Smooth muscle cell (in vitro differentiated cells): ENCODE measurements at regions not wholly inside any gene's neighbourhood (a gene's known extent, or its start where the extent isn't known, plus 50 kb on each side); places are given as distances from the start of the nearest gene placed in this dataset.

Source experiments
- DNase-seq: peaks from one replicate; lab custom pipeline; 2025; ENCODE audit not compliant: unreplicated experiment; lab: John Stamatoyannopoulos, UW
- H2AFZ ChIP-seq: fragments of 200-600 bp; sonication (generic); 2 replicates; pipeline ENCODE4 v1.6.0; 2016; ENCODE audit warnings: antibody characterized with exemption, low read depth, mild to moderate bottlenecking
- H3F3A ChIP-seq: fragments of 200-600 bp; sonication (generic); 2 replicates; pipeline ENCODE4 v1.6.0; 2017; ENCODE audit warnings: antibody characterized with exemption, low read depth
- H3K27ac ChIP-seq: fragments of 200-600 bp; sonication (generic); 2 replicates; pipeline ENCODE4 v1.5.1; 2016; ENCODE audit warnings: low read depth, mild to moderate bottlenecking
- H3K27me3 ChIP-seq: fragments of 200-600 bp; sonication (generic); 2 replicates; pipeline ENCODE4 v1.6.1; 2016; ENCODE audit warnings: low read depth, mild to moderate bottlenecking
- H3K36me3 ChIP-seq: fragments of 200-600 bp; sonication (generic); 2 replicates; pipeline ENCODE4 v1.5.1; 2016; ENCODE audit warnings: low read depth
- H3K4me1 ChIP-seq: fragments of 200-600 bp; sonication (generic); 2 replicates; pipeline ENCODE4 v1.5.1; 2016; ENCODE audit warnings: low read depth
- H3K4me2 ChIP-seq: fragments of 200-600 bp; sonication (generic); 2 replicates; pipeline ENCODE4 v1.6.0; 2016; ENCODE audit warnings: mild to moderate bottlenecking
- H3K4me3 ChIP-seq: fragments of 200-600 bp; sonication (generic); 2 replicates; pipeline ENCODE4 v1.5.1; 2016; ENCODE audit warnings: mild to moderate bottlenecking
- H3K79me2 ChIP-seq: fragments of 200-600 bp; sonication (generic); 2 replicates; pipeline ENCODE4 v1.6.0; 2016; ENCODE audit warnings: low read depth, mild to moderate bottlenecking
- H3K9ac ChIP-seq: fragments of 200-600 bp; sonication (generic); 2 replicates; pipeline ENCODE4 v1.6.0; 2016; ENCODE audit warnings: low read depth
- H3K9me3 ChIP-seq: fragments of 200-600 bp; sonication (generic); replicated peaks from 2 replicates; pipeline ENCODE4 v1.5.1; 2016; ENCODE audit warnings: low read depth
- H4K20me1 ChIP-seq: fragments of 200-600 bp; sonication (generic); 2 replicates; pipeline ENCODE4 v1.6.0; 2016; ENCODE audit warnings: low read depth
- WGBS: methylation state at CpG from one replicate; pipeline ENCODE4 v1.1.7; 2016; ENCODE audit warnings: low lambda C conversion rate; 5-methylcytosine and 5-hydroxymethylcytosine counted together
- TF ChIP-seq, protein P1 (sequence below): fragments of 200-600 bp; sonication (generic); IDR thresholded peaks from 2 replicates; pipeline ENCODE4 v1.5.1; 2017; ENCODE audit warnings: borderline replicate concordance, mild to moderate bottlenecking, antibody characterized with exemption; ENCODE audit not compliant: insufficient read depth, poor library complexity, severe bottlenecking

DNA sequence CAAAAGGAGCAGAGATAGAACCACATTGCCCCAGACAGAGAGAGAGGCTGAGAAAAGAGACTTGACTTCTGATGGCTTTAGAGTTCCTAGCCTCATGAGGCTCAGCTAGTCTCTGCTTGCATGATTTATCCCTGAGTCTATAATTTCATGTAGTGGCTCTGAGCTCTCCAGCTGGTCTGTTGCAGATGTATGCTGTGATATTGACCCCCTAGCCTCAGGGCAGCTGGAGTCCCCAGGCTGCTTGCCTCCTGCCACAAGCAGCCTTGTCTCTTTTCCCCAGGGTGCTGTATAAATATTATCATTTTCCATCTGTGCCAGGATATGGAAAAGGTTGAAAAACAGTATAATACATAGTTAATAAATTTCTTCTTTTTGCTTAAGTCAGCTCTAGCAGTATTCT lies 467.6 kb upstream of the CWC22 start:
- Histone ChIP-seq H3K27me3 (no peaks in the 10 kb centered on the region), H4K20me1 (no peaks in the 10 kb centered on the region), H3K4me3 (no peak overlapping the region), H3K9ac (no peak overlapping the region), H3K4me2 (no peak overlapping the region), H3K9me3 (no peaks in the 10 kb centered on the region), H3K79me2 (no peaks in the 10 kb centered on the region), H2AFZ (no peak overlapping the region), H3K4me1 (no peaks in the 10 kb centered on the region), H3K36me3 (no peaks in the 10 kb centered on the region), H3F3A (no peaks in the 10 kb centered on the region), H3K27ac (no peak overlapping the region)
- DNase-seq, result no peak
- TF ChIP-seq, protein P1, sequence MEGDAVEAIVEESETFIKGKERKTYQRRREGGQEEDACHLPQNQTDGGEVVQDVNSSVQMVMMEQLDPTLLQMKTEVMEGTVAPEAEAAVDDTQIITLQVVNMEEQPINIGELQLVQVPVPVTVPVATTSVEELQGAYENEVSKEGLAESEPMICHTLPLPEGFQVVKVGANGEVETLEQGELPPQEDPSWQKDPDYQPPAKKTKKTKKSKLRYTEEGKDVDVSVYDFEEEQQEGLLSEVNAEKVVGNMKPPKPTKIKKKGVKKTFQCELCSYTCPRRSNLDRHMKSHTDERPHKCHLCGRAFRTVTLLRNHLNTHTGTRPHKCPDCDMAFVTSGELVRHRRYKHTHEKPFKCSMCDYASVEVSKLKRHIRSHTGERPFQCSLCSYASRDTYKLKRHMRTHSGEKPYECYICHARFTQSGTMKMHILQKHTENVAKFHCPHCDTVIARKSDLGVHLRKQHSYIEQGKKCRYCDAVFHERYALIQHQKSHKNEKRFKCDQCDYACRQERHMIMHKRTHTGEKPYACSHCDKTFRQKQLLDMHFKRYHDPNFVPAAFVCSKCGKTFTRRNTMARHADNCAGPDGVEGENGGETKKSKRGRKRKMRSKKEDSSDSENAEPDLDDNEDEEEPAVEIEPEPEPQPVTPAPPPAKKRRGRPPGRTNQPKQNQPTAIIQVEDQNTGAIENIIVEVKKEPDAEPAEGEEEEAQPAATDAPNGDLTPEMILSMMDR, result no peak

- H3F3A ChIP-seq, result no peaks in the 10 kb centered on the region
- no peaks in the 10 kb centered on the region for H3K9me3 ChIP-seq
- DNase-seq, result no peak
- no peak overlapping the region for H3K4me3 ChIP-seq
- TF ChIP-seq, protein P1, result no peak
- H4K20me1 ChIP-seq, result no peaks in the 10 kb centered on the region
- H3K27ac ChIP-seq, result no peak overlapping the region
- no peak overlapping the region for H3K4me2 ChIP-seq
- H2AFZ ChIP-seq, result no peak overlapping the region
- WGBS, result 83% methylated on average over 1 of the region's 1 CpG
- H3K9ac ChIP-seq, result no peak overlapping the region
- H3K4me1 ChIP-seq, result no peaks in the 10 kb centered on the region
- no peaks in the 10 kb centered on the region for H3K27me3 ChIP-seq
- H3K79me2 ChIP-seq, result no peaks in the 10 kb centered on the region
- H3K36me3 ChIP-seq, result peaks cover 5% of the 10 kb centered on the region
Observed at GRCh38 chr2:180473456-180473855, 466.4 kb upstream of the CWC22 start.

DNA sequence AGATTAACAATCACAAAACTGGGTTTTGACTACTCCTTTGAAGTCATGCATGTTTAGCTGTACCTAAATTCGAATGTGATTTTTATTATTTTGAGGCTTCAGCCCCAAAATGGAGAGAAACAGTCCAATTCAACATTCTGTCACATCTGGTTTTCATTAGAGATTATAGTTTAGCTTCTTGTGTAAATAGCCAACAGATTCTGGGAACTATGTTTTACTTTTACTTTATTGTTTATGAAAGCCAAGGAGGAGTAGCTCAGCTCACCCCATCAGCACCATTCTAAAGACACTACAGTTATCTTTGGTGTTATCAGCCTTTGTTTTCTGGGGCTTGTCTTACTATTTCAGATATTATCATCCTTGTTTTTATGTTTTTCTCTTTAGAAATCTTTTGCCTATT lies 465.0 kb upstream of the CWC22 start:
- no peaks in the 10 kb centered on the region for H3K27me3 ChIP-seq
- H3K79me2 ChIP-seq, result no peaks in the 10 kb centered on the region
- no peaks in the 10 kb centered on the region for H3K9me3 ChIP-seq
- H2AFZ ChIP-seq, result no peak overlapping the region
- H3K4me1 ChIP-seq, result no peaks in the 10 kb centered on the region
- H3F3A ChIP-seq, result no peaks in the 10 kb centered on the region
- H3K27ac ChIP-seq, result no peak overlapping the region
- TF ChIP-seq, protein P1, result no peak
- peaks cover 5% of the 10 kb centered on the region for H3K36me3 ChIP-seq
- no peak for DNase-seq
- WGBS, result 90% methylated on average over 1 of the region's 1 CpG
- no peak overlapping the region for H3K4me3 ChIP-seq
- no peaks in the 10 kb centered on the region for H4K20me1 ChIP-seq
- no peak overlapping the region for H3K9ac ChIP-seq
- no peak overlapping the region for H3K4me2 ChIP-seq

- Histone ChIP-seq H3K4me1 (no peaks in the 10 kb centered on the region), H3F3A (no peaks in the 10 kb centered on the region), H3K9me3 (no peaks in the 10 kb centered on the region), H3K36me3 (no peaks in the 10 kb centered on the region), H4K20me1 (no peaks in the 10 kb centered on the region), H3K4me3 (no peak overlapping the region), H2AFZ (peak overlapping the region; percentile 62), H3K4me2 (no peak overlapping the region), H3K27ac (peak overlapping the region; percentile 5), H3K9ac (no peak overlapping the region), H3K27me3 (no peaks in the 10 kb centered on the region), H3K79me2 (no peaks in the 10 kb centered on the region)
- no peak for DNase-seq
- TF ChIP-seq, protein P1, result no peak
Observed at GRCh38 chr2:180463608-180464007, 456.5 kb upstream of the CWC22 start.
